Fibroblast of skin of scalp (primary cell): ENCODE measurements at regions not wholly inside any gene's neighbourhood (a gene's known extent, or its start where the extent isn't known, plus 50 kb on each side); places are given as distances from the start of the nearest gene placed in this dataset.
"Not testable (repeated sequence)": the region's sequence is repeated elsewhere in the genome, so short reads cannot be mapped to it uniquely, and the experiment has no call there.

Experiments
- DNase-seq: peaks from one replicate; pipeline ENCODE4 v3.0.0-alpha.2; 2013

- DNase-seq, result no peak
Observed at GRCh38 chr9:25830381-25830780, 152.1 kb upstream of the TUSC1 start.

- no peak for DNase-seq
Observed at GRCh38 chr9:25827626-25828025, 149.4 kb upstream of the TUSC1 start.

GRCh38 chr9:25816439-25816838, 138.2 kb upstream of the TUSC1 start:
- DNase-seq, result no peak

GRCh38 chr9:25814023-25814422, 135.8 kb upstream of the TUSC1 start:
- DNase-seq, result no peak

GRCh38 chr9:25813478-25813877, 135.2 kb upstream of the TUSC1 start:
- DNase-seq, result no peak

GRCh38 chr9:25808554-25808953, 130.3 kb upstream of the TUSC1 start:
- DNase-seq, result no peak

- no peak for DNase-seq
Observed at GRCh38 chr9:25804856-25805255, 126.6 kb upstream of the TUSC1 start.

- DNase-seq, result not testable (repeated sequence)
Observed at GRCh38 chr9:25801989-25802388, 123.7 kb upstream of the TUSC1 start.

GRCh38 chr9:25773805-25774204, 95.6 kb upstream of the TUSC1 start:
- no peak for DNase-seq

GRCh38 chr9:25755951-25756350, 77.7 kb upstream of the TUSC1 start:
- DNase-seq, result no peak

GRCh38 chr9:25752398-25752797, 74.2 kb upstream of the TUSC1 start:
- no peak for DNase-seq

GRCh38 chr9:25742256-25742655, 64.0 kb upstream of the TUSC1 start:
- no peak for DNase-seq

- DNase-seq, result no peak
Observed at GRCh38 chr9:25733336-25733982, 55.2 kb upstream of the TUSC1 start.

- DNase-seq, result not testable (repeated sequence)
Observed at GRCh38 chr9:25731895-25732794, 53.9 kb upstream of the TUSC1 start.
